ENCODE measurements at regions not wholly inside any gene's neighbourhood (a gene's known extent, or its start where the extent isn't known, plus 50 kb on each side); places are given as distances from the start of the nearest gene placed in this dataset.

- Histone ChIP-seq H3K4me1 (ENCODE audit: control insufficient read depth, insufficient read depth, low read length) (no peaks in the 10 kb centered on the region), H3K36me3 (ENCODE audit: control insufficient read depth, insufficient read depth, low read length) (no peaks in the 10 kb centered on the region), H3K4me3 (ENCODE audit: low read depth in 2 of 2, low read length in 2 of 2) (no peak overlapping the region), H3K27me3 (ENCODE audit: control insufficient read depth, insufficient read depth, low read length) (no peaks in the 10 kb centered on the region), H3K27ac (ENCODE audit: low read length) (no peak overlapping the region), H3K9me3 (ENCODE audit: control insufficient read depth, insufficient read depth, low read depth, low read length) (no peaks in the 10 kb centered on the region)
- in situ Hi-C loops (cut with HindIII; ENCODE audit: low pct_unique_long_range_greater_than_20kb, low sequenced_read_pairs): no loop called here
- CTCF ChIA-PET: no interaction called here
- no TSS peak for BruUV-seq (replicated peaks)
- POLR2A ChIA-PET: no interaction called here
- TF ChIP-seq REST (IDR thresholded peaks at IDR 0.05; ENCODE audit: insufficient read depth in 1 of 2, low read depth in 2 of 2, low read length in 1 of 2) (no peak), CTCF (IDR thresholded peaks at IDR 0.05) (no peak), POLR2AphosphoS5 (IDR thresholded peaks at IDR 0.05; ENCODE audit: low read depth, low read length) (no peak), TCF7L2 (IDR thresholded peaks at IDR 0.05; ENCODE audit: low read depth, low read length) (no peak), SIN3A (IDR thresholded peaks at IDR 0.05; ENCODE audit: borderline replicate concordance, insufficient read depth, low read depth, low read length) (no peak)
- intact Hi-C loops (cut with micrococcal nuclease; ENCODE audit: unreplicated experiment): loop anchor here (2.0 kb wide), 1 partner anchor 379 kb away; no protein-coding TSS in a partner anchor
- ATAC-seq: no peak
- no peak for DNase-seq (ENCODE audit: low read depth, low spot score)
Measured at GRCh38 chr4:81845761-81846160, 374.1 kb upstream of the RASGEF1B start.

- ChIA-PET POLR2A (no interaction called here), CTCF (no interaction called here)
- in situ Hi-C loops (cut with HindIII; ENCODE audit: low pct_unique_long_range_greater_than_20kb, low sequenced_read_pairs) (no loop called here), intact Hi-C loops (cut with micrococcal nuclease; ENCODE audit: unreplicated experiment) (loop anchor here (2.0 kb wide), 1 partner anchor 378 kb away; no protein-coding TSS in a partner anchor)
- H3K4me3 ChIP-seq (ENCODE audit: low read depth in 2 of 2, low read length in 2 of 2): no peak overlapping the region
- BruUV-seq (replicated peaks): no TSS peak
- no peaks in the 10 kb centered on the region for H3K9me3 ChIP-seq (ENCODE audit: control insufficient read depth, insufficient read depth, low read depth, low read length)
- no peak overlapping the region for H3K27ac ChIP-seq (ENCODE audit: low read length)
- ATAC-seq: no peak
- no peak for DNase-seq (ENCODE audit: low read depth, low spot score)
- H3K36me3 ChIP-seq (ENCODE audit: control insufficient read depth, insufficient read depth, low read length): no peaks in the 10 kb centered on the region
- TF ChIP-seq POLR2AphosphoS5 (IDR thresholded peaks at IDR 0.05; ENCODE audit: low read depth, low read length) (no peak), REST (IDR thresholded peaks at IDR 0.05; ENCODE audit: insufficient read depth in 1 of 2, low read depth in 2 of 2, low read length in 1 of 2) (no peak), CTCF (IDR thresholded peaks at IDR 0.05) (no peak), SIN3A (IDR thresholded peaks at IDR 0.05; ENCODE audit: borderline replicate concordance, insufficient read depth, low read depth, low read length) (no peak), TCF7L2 (IDR thresholded peaks at IDR 0.05; ENCODE audit: low read depth, low read length) (no peak)
- H3K4me1 ChIP-seq (ENCODE audit: control insufficient read depth, insufficient read depth, low read length): no peaks in the 10 kb centered on the region
- no peaks in the 10 kb centered on the region for H3K27me3 ChIP-seq (ENCODE audit: control insufficient read depth, insufficient read depth, low read length)
Measured at GRCh38 chr4:81845273-81845672, 373.6 kb upstream of the RASGEF1B start.

Data from Panc1 (cell line).